PFSK-1 (cell line): ENCODE measurements at regions not wholly inside any gene's neighbourhood (a gene's known extent, or its start where the extent isn't known, plus 50 kb on each side); places are given as distances from the start of the nearest gene placed in this dataset.

ENCODE experiments used
- FOXP2 ChIP-seq: optimal IDR thresholded peaks from 2 replicates; pipeline ENCODE3; 2011; ENCODE audit warnings: borderline replicate concordance, control low read depth, inconsistent platforms; ENCODE audit not compliant: insufficient read depth; ENCODE audit errors: extremely low read length, extremely low read depth
- POLR2AphosphoS5 ChIP-seq: IDR thresholded peaks from 2 replicates; pipeline ENCODE4 v1.6.1; 2012; ENCODE audit warnings: low read depth, mild to moderate bottlenecking, control low read depth, low read length, moderate library complexity
- REST ChIP-seq, 2 experiments: IDR thresholded peaks; 2 replicates each; pipeline versions ENCODE4 v1.6.1 to v1.8.0; 2011 to 2012; ENCODE audit warnings: low read depth in 2 of 2, low read length in 2 of 2, control low read depth in 1 of 2, inconsistent platforms in 1 of 2, mild to moderate bottlenecking in 1 of 2, moderate library complexity in 1 of 2; ENCODE audit not compliant: insufficient read depth in 1 of 2
- SIN3A ChIP-seq: IDR thresholded peaks from 2 replicates; pipeline ENCODE4 v1.6.1; 2012; ENCODE audit warnings: mild to moderate bottlenecking, low read length, moderate library complexity, borderline replicate concordance; ENCODE audit not compliant: insufficient read depth
- TAF1 ChIP-seq: IDR thresholded peaks from 2 replicates; pipeline ENCODE4 v1.6.1; 2012; ENCODE audit warnings: low read length, control low read depth, borderline replicate concordance; ENCODE audit not compliant: insufficient read depth

- no peak for TF ChIP-seq POLR2AphosphoS5
- no peak for TF ChIP-seq FOXP2
- TF ChIP-seq SIN3A = no peak
- TF ChIP-seq REST (IDR thresholded peaks at IDR 0.05; ENCODE audit: insufficient read depth in 1 of 2, low read depth in 2 of 2, low read length in 2 of 2) = no peak
- TF ChIP-seq TAF1 = no peak
Measured at GRCh38 chr20:58583176-58583575, 67.9 kb upstream of the STX16 start.

GRCh38 chr20:58580474-58580835 is 65.3 kb upstream of the APCDD1L start:
- TF ChIP-seq TAF1 = no peak
- TF ChIP-seq POLR2AphosphoS5 = no peak
- TF ChIP-seq FOXP2 = no peak
- TF ChIP-seq REST (IDR thresholded peaks at IDR 0.05; ENCODE audit: insufficient read depth in 1 of 2, low read depth in 2 of 2, low read length in 2 of 2) = no peak

GRCh38 chr20:58579819-58580473 is 64.7 kb upstream of the APCDD1L start:
- TF ChIP-seq REST (IDR thresholded peaks at IDR 0.05; ENCODE audit: insufficient read depth in 1 of 2, low read depth in 2 of 2, low read length in 2 of 2) (no peak), SIN3A (no peak), TAF1 (no peak), FOXP2 (no peak), POLR2AphosphoS5 (no peak)

GRCh38 chr20:58579069-58579818 is 64.0 kb upstream of the APCDD1L start:
- no peak for TF ChIP-seq POLR2AphosphoS5
- TF ChIP-seq FOXP2 = no peak
- no peak for TF ChIP-seq REST (IDR thresholded peaks at IDR 0.05; ENCODE audit: insufficient read depth in 1 of 2, low read depth in 2 of 2, low read length in 2 of 2)
- TF ChIP-seq TAF1 = no peak
- no peak for TF ChIP-seq SIN3A
